Transverse colon (tissue), 4 donors: ENCODE measurements at regions not wholly inside any gene's neighbourhood (a gene's known extent, or its start where the extent isn't known, plus 50 kb on each side); places are given as distances from the start of the nearest gene placed in this dataset.

Source experiments
- DNase-seq: peaks from one replicate; pipeline ENCODE4 v3.0.0-alpha.2; 2019
- H3K27ac ChIP-seq, 4 donors: fragments of 200-600 bp; sonication (generic); 2 replicates each; pipeline ENCODE4 v1.5.1; 2016 to 2018; ENCODE audit warnings: inconsistent platforms in 4 of 4
- H3K27me3 ChIP-seq: fragments of 200-600 bp; sonication (generic); 2 replicates; pipeline ENCODE4 v1.5.1; 2017; ENCODE audit warnings: inconsistent platforms
- H3K36me3 ChIP-seq, 4 donors: fragments of 200-600 bp; sonication (generic); 2 replicates each; pipeline ENCODE4 v1.5.1; 2017 to 2019; ENCODE audit warnings: inconsistent platforms in 4 of 4
- H3K4me1 ChIP-seq, 4 donors: fragments of 200-600 bp; sonication (generic); 2 replicates each; pipeline ENCODE4 v1.5.1; 2017 to 2020; ENCODE audit warnings: inconsistent platforms in 4 of 4
- H3K4me3 ChIP-seq, 4 donors: fragments of 200-600 bp; sonication (generic); 1 replicate in 1 of 4; 2 replicates in 3 of 4; pipeline versions ENCODE4 v1.5.1 to v1.6.1; 2017 to 2019; ENCODE audit warnings: inconsistent platforms in 4 of 4
- H3K9me3 ChIP-seq, 2 donors: fragments of 200-600 bp; sonication (generic); 2 replicates each; pipeline ENCODE4 v1.5.1; 2017 to 2019; ENCODE audit warnings: inconsistent platforms in 2 of 2
- EP300 ChIP-seq: sonication (generic); formaldehyde crosslinking; IDR thresholded peaks from one replicate; pipeline ENCODE4 v1.6.1; 2017; ENCODE audit warnings: antibody characterized with exemption, low read depth
- POLR2A ChIP-seq: fragments of 450-650 bp; IDR thresholded peaks from one replicate; pipeline ENCODE4 v1.6.1; 2016; ENCODE audit warnings: antibody characterized with exemption, mild to moderate bottlenecking, moderate library complexity
- POLR2AphosphoS5 ChIP-seq, 3 donors: sonication (generic); formaldehyde crosslinking; IDR thresholded peaks; one replicate each; pipeline ENCODE4 v1.6.1; 2016; ENCODE audit warnings: antibody characterized with exemption in 3 of 3
- WGBS, 2 donors: methylation state at CpG; one replicate each; pipeline ENCODE4 v1.1.5; 2018; ENCODE audit warnings: low coverage in 1 of 2; 5-methylcytosine and 5-hydroxymethylcytosine counted together
- in situ Hi-C, 4 donors: fragments of 200-750 bp; cut with MboI; loops; one replicate each; pipeline versions ENCODE4 v1.15.0 to v1.15.1; 2017; ENCODE audit warnings: low sequenced_read_pairs in 3 of 4, low pct_ligation_motif_present in 1 of 4, low pct_unique_long_range_greater_than_20kb in 1 of 4
- intact Hi-C: fragments of 100-400 bp; cut with DNase I; formaldehyde crosslinking; loops from one replicate; pipeline ENCODE4 v1.15.1; 2023; ENCODE audit warnings: low total_unique reads
- TF ChIP-seq, protein P1 (sequence below), 5 experiments: fragments of 200-600 bp in 3 of 5; fragments of 450-650 bp in 2 of 5; sonication (generic) in 3 of 5; IDR thresholded peaks; 1 replicate in 2 of 5; 2 replicates in 3 of 5; pipeline ENCODE4 v1.5.1; 2016 to 2017; ENCODE audit warnings: antibody characterized with exemption in 5 of 5, inconsistent platforms in 3 of 5, mild to moderate bottlenecking in 2 of 5, moderate library complexity in 1 of 5

DNA sequence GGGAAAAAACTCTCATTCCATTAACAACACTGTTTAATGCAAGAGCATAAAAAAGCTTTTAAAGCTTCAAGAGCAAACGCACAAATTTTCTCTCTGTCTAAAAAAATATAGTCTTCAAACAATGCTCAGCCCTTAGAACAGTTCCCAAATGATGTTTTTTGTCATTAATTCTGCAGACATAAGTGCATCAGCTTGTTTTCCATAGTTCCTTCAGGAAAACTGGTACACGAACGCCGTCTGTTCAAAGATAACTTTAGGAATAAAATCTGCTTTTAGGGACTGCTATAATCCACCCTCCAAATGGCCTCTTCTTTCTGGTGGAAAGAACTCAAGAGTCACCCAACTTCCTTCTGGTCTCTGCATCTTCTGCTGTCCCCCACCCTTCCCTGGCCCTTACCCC lies 98.2 kb upstream of the SLC66A3 start:
- 57 to 68% methylated on average over 4 of the region's 4 CpGs for WGBS, 2 donors
- TF ChIP-seq POLR2AphosphoS5 (IDR thresholded peaks at IDR 0.05) (no peak), POLR2A (no peak), EP300 (no peak)
- TF ChIP-seq, protein P1, sequence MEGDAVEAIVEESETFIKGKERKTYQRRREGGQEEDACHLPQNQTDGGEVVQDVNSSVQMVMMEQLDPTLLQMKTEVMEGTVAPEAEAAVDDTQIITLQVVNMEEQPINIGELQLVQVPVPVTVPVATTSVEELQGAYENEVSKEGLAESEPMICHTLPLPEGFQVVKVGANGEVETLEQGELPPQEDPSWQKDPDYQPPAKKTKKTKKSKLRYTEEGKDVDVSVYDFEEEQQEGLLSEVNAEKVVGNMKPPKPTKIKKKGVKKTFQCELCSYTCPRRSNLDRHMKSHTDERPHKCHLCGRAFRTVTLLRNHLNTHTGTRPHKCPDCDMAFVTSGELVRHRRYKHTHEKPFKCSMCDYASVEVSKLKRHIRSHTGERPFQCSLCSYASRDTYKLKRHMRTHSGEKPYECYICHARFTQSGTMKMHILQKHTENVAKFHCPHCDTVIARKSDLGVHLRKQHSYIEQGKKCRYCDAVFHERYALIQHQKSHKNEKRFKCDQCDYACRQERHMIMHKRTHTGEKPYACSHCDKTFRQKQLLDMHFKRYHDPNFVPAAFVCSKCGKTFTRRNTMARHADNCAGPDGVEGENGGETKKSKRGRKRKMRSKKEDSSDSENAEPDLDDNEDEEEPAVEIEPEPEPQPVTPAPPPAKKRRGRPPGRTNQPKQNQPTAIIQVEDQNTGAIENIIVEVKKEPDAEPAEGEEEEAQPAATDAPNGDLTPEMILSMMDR (IDR thresholded peaks at IDR 0.05) = no peak
- no peak for DNase-seq

DNA sequence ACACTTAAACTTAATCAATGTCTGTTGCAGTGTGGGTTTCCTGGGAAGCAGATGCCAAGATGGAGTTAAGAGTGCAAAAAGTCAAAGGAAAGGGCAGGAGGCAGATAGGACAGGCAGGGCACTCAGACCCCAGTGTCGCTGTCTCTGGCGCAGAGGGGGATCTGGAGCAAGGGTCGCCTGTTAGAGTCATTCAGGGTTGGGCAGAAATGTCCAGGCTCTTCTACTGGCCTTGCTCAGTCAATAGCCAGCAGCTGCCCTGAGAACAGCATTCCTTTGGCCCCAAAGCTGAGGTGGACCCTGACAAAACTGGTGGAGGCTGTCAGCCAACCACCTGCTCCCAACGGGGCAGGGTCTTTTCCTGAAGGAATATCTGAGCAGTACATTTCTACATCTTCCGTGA lies 97.1 kb upstream of the SLC66A3 start:
- intact Hi-C loops (no loop called here), in situ Hi-C loops (no loop called here)
- Histone ChIP-seq H3K4me3 (no peak overlapping the region), H3K9me3 (peaks cover 11 to 18% of the 10 kb centered on the region in 2 donors), H3K27me3 (peaks cover 15% of the 10 kb centered on the region), H3K36me3 (no peaks in the 10 kb centered on the region), H3K4me1 (no peaks in the 10 kb centered on the region), H3K27ac (no peak overlapping the region)
- WGBS, 2 donors = 74 to 88% methylated on average over 1 to 5 of the region's 5 CpGs
- TF ChIP-seq POLR2AphosphoS5 (IDR thresholded peaks at IDR 0.05) (no peak), EP300 (no peak), POLR2A (no peak)
- TF ChIP-seq, protein P1 (IDR thresholded peaks at IDR 0.05) = no peak
- no peak for DNase-seq

More for the DNA sequence above, 98.2 kb upstream of the SLC66A3 start:
- Histone ChIP-seq H3K9me3 (peaks cover 11 to 15% of the 10 kb centered on the region in 2 donors), H3K36me3 (no peaks in the 10 kb centered on the region), H3K4me3 (no peak overlapping the region), H3K27ac (no peak overlapping the region), H3K4me1 (no peaks in the 10 kb centered on the region), H3K27me3 (peaks cover 11% of the 10 kb centered on the region)
- in situ Hi-C loops (no loop called here), intact Hi-C loops (no loop called here)

DNA sequence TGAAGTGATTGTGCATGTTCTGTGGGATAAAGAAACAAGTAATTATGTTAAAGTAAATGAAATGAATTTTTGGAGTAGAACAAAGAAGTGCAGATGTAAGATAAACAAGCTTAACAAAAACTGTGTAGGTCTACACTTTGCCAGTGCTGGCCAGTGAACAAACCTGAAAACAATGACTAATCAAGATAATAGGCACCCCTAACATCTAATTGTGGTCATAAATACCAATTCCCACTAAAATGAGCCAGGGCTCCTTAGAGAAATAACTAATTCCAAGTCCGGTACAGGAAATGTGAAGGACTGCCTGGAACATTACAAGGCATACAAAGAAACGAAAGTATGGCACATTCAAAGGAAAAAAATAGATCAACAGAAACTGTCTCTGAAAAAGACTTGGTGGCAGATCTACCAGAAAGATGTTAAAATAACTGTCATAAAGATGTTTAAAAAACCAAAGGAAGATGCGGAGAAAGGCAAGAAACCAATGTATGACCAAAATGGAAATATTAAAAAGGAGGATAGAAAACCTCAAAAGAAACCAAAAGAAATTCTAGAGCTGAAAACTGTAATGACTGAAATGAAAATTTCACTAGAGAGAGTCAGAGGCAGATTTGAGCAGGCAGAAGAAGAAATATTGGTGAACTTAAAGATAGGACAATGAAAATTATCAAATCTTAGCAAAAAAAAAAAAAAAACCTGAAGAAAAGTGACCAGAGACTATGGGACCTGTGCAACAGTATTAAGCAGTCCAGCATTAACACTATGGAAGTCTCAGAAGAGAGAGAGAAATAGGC lies 94.7 kb upstream of the SLC66A3 start:
- no peaks in the 10 kb centered on the region for H3K36me3 ChIP-seq
- no peak overlapping the region for H3K27ac ChIP-seq
- 79 to 82% methylated on average over 3 of the region's 3 CpGs for WGBS, 2 donors
- intact Hi-C loops (no loop called here), in situ Hi-C loops (no loop called here)
- H3K27me3 ChIP-seq = peaks cover 27% of the 10 kb centered on the region
- DNase-seq = no peak
- H3K4me1 ChIP-seq = peaks cover 0 to 6% (median 2%) of the 10 kb centered on the region in 4 donors
- H3K4me3 ChIP-seq = no peak overlapping the region
- no peak for TF ChIP-seq POLR2AphosphoS5 (IDR thresholded peaks at IDR 0.05)
- TF ChIP-seq POLR2A = no peak
- TF ChIP-seq, protein P1 (IDR thresholded peaks at IDR 0.05) = no peak
- TF ChIP-seq EP300 = no peak
- peaks cover 11 to 18% of the 10 kb centered on the region in 2 donors for H3K9me3 ChIP-seq

DNA sequence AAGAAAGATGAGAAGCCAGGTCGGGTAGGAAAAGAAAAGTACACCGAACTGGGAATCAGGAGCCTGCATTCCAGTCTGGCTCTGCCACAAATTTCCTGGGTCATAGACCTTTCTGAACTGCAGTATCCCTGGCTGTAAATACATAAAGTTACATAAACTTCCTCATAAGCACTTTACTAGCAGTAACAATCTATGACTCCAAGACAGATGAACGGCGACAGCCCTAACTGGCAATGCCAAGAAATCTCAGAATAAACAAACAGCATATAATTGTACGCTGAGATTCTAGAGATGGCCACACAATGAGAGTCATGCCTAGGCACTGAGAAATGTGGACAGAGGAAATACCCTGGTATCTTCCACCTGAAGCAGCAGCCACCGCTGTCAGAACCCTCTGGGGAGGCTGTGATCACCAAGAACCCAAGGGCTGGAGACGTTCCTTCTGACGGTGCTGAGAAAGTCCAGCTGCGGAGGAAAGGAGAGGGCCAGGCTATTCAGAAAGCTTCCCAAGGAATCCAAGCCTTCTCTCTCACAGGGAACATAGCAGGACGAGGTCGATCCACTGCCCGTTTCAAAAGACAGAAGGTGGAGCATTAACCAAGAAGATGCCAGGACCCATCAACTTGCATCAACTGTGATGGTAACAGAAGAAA lies 89.3 kb upstream of the SLC66A3 start:
- in situ Hi-C loops (no loop called here), intact Hi-C loops (no loop called here)
- no peak for TF ChIP-seq EP300
- TF ChIP-seq, protein P1 (IDR thresholded peaks at IDR 0.05) = no peak
- no peak for TF ChIP-seq POLR2AphosphoS5 (IDR thresholded peaks at IDR 0.05)
- no peak for TF ChIP-seq POLR2A
- peaks cover 3 to 7% of the 10 kb centered on the region in 2 donors for H3K9me3 ChIP-seq
- H3K27me3 ChIP-seq = peaks cover 27% of the 10 kb centered on the region
- H3K36me3 ChIP-seq = no peaks in the 10 kb centered on the region
- no peak overlapping the region for H3K27ac ChIP-seq
- peaks cover 0 to 12% (median 8%) of the 10 kb centered on the region in 4 donors for H3K4me1 ChIP-seq
- peak; percentile 45 for DNase-seq
- H3K4me3 ChIP-seq = no peak overlapping the region
- 3 to 18% methylated on average over 5 to 12 of the region's 12 CpGs for WGBS, 2 donors
